ENCODE measurements at regions not wholly inside any gene's neighbourhood (a gene's known extent, or its start where the extent isn't known, plus 50 kb on each side); places are given as distances from the start of the nearest gene placed in this dataset.

DNA sequence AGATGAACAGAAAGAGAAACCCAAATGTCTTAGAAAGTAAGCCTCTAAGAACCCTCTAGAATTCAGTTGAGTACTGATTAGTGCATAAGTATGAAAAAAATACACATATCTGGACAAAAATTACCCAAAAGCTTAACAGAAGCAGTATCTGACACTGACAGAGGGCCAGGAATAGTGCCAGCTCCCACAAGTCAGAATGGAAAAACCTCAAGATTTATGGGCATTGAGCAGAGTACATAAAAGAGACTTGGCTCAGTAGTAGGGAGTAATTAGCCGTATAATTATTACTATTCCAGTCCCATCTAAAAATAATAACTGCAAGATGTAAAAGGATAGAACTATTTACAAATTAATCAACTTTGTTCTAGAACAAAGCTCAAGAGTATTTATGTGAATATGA lies 834.5 kb downstream of the FAM181B start:
- TF ChIP-seq CTCF (conservative IDR thresholded peaks at IDR 0.05; ENCODE audit: low read length) = no peak
- no peak for TF ChIP-seq EZH2phosphoT487 (IDR thresholded peaks at IDR 0.05; ENCODE audit: borderline replicate concordance, low read depth, low read length)
- no peak overlapping the region for H3K4me2 ChIP-seq (ENCODE audit: low read length)
- no peaks in the 10 kb centered on the region for H4K20me1 ChIP-seq (ENCODE audit: insufficient read depth, low read length)
- intact Hi-C loops (cut with micrococcal nuclease; ENCODE audit: unreplicated experiment) = no loop called here
- H3K79me2 ChIP-seq (ENCODE audit: insufficient read depth, low read depth, low read length) = no peaks in the 10 kb centered on the region
- ChIA-PET POLR2A (no interaction called here), CTCF (ENCODE audit: unreplicated experiment) (no interaction called here)
- no peak overlapping the region for H3K27ac ChIP-seq (ENCODE audit: low read depth, low read length, poor library complexity, severe bottlenecking)
- no TSS peak for BruUV-seq (replicated peaks)
- no peaks in the 10 kb centered on the region for H3K9me2 ChIP-seq (ENCODE audit: insufficient read depth, low read length)
- no peak overlapping the region for H3K4me3 ChIP-seq (ENCODE audit: low read depth, low read length, poor library complexity, severe bottlenecking)
- no peaks in the 10 kb centered on the region for H3K36me3 ChIP-seq (ENCODE audit: insufficient read depth, low read length)
- H2AFZ ChIP-seq (ENCODE audit: low read length) = no peak overlapping the region
- H3K4me1 ChIP-seq (ENCODE audit: insufficient read depth, low read length, poor library complexity, severe bottlenecking) = no peaks in the 10 kb centered on the region
- no peaks in the 10 kb centered on the region for H3K9me3 ChIP-seq (ENCODE audit: low read length)
- DNase-seq (ENCODE audit: low spot score) = no peak

DNA sequence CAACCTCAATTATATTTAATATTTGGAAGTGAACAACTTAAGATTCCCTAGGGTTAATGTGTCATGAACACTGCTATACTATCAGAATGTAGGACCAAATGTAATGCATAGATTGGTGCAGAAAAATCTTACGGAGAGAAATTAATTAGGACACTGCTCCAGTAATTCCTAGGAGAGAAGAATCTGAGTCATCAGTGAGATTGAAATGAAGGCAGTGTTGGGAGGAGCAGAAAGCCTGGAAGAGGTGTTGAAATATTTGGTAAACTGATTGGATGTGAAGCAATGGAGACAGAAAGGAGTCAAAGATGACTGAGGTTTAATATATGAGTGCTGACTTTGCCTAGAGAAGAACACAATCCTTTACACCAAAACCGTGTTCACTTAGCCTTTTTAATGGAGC lies 836.0 kb downstream of the FAM181B start:
- Histone ChIP-seq H3K9me2 (ENCODE audit: insufficient read depth, low read length) (no peaks in the 10 kb centered on the region), H3K27ac (ENCODE audit: low read depth, low read length, poor library complexity, severe bottlenecking) (no peak overlapping the region), H3K36me3 (ENCODE audit: insufficient read depth, low read length) (no peaks in the 10 kb centered on the region), H3K4me3 (ENCODE audit: low read depth, low read length, poor library complexity, severe bottlenecking) (no peak overlapping the region), H2AFZ (ENCODE audit: low read length) (no peak overlapping the region), H3K4me2 (ENCODE audit: low read length) (no peak overlapping the region), H3K4me1 (ENCODE audit: insufficient read depth, low read length, poor library complexity, severe bottlenecking) (no peaks in the 10 kb centered on the region), H4K20me1 (ENCODE audit: insufficient read depth, low read length) (no peaks in the 10 kb centered on the region), H3K9me3 (ENCODE audit: low read length) (no peaks in the 10 kb centered on the region), H3K79me2 (ENCODE audit: insufficient read depth, low read depth, low read length) (no peaks in the 10 kb centered on the region)
- POLR2A ChIA-PET = no interaction called here
- no peak for DNase-seq (ENCODE audit: low spot score)
- CTCF ChIA-PET (ENCODE audit: unreplicated experiment) = no interaction called here
- TF ChIP-seq EZH2phosphoT487 (IDR thresholded peaks at IDR 0.05; ENCODE audit: borderline replicate concordance, low read depth, low read length) (no peak), CTCF (conservative IDR thresholded peaks at IDR 0.05; ENCODE audit: low read length) (no peak)
- no TSS peak for BruUV-seq (replicated peaks)
- intact Hi-C loops (cut with micrococcal nuclease; ENCODE audit: unreplicated experiment) = no loop called here

DNA sequence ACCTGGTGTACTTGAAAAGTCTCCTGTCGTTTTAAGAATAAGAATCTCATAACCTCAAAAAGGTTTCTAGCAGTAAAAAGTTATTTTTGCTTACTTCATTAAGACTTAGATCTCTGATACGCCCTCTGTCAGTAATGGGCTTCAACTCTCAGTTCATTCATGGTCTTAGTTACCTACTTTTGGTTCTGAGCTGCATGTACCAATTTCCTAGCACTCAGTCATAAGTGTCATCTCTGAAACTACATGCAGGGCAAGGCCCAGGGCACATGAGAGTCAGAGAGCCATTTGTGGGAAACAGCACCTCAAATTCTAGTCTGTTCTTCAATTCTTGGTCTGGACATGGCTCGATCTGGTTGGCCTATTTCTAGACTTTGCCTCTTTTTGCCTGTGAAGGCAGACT lies 838.4 kb downstream of the FAM181B start:
- no peak for DNase-seq (ENCODE audit: low spot score)
- H3K27ac ChIP-seq (ENCODE audit: low read depth, low read length, poor library complexity, severe bottlenecking) = no peak overlapping the region
- H4K20me1 ChIP-seq (ENCODE audit: insufficient read depth, low read length) = no peaks in the 10 kb centered on the region
- intact Hi-C loops (cut with micrococcal nuclease; ENCODE audit: unreplicated experiment) = no loop called here
- no peak overlapping the region for H2AFZ ChIP-seq (ENCODE audit: low read length)
- no peaks in the 10 kb centered on the region for H3K9me2 ChIP-seq (ENCODE audit: insufficient read depth, low read length)
- H3K4me2 ChIP-seq (ENCODE audit: low read length) = no peak overlapping the region
- H3K4me3 ChIP-seq (ENCODE audit: low read depth, low read length, poor library complexity, severe bottlenecking) = no peak overlapping the region
- BruUV-seq (replicated peaks) = no TSS peak
- H3K4me1 ChIP-seq (ENCODE audit: insufficient read depth, low read length, poor library complexity, severe bottlenecking) = no peaks in the 10 kb centered on the region
- ChIA-PET CTCF (ENCODE audit: unreplicated experiment) (no interaction called here), POLR2A (interaction anchor here (0.7 kb wide), 1 partner anchor 482 kb away, joined by 4 read pairs; no protein-coding TSS in a partner anchor)
- no peak for TF ChIP-seq EZH2phosphoT487 (IDR thresholded peaks at IDR 0.05; ENCODE audit: borderline replicate concordance, low read depth, low read length)
- H3K79me2 ChIP-seq (ENCODE audit: insufficient read depth, low read depth, low read length) = no peaks in the 10 kb centered on the region
- H3K9me3 ChIP-seq (ENCODE audit: low read length) = no peaks in the 10 kb centered on the region
- H3K36me3 ChIP-seq (ENCODE audit: insufficient read depth, low read length) = no peaks in the 10 kb centered on the region
